ENCODE measurements at regions not wholly inside any gene's neighbourhood (a gene's known extent, or its start where the extent isn't known, plus 50 kb on each side); places are given as distances from the start of the nearest gene placed in this dataset.
"Not testable (repeated sequence)": the region's sequence is repeated elsewhere in the genome, so short reads cannot be mapped to it uniquely, and the experiment has no call there.

- no peak for DNase-seq
Measured at GRCh38 chr13:107808389-107808788, 406.9 kb downstream of the LIG4 start.

- no peak for DNase-seq
Measured at GRCh38 chr13:107807306-107808073, 407.8 kb downstream of the LIG4 start.

GRCh38 chr13:107806726-107807125 is 408.6 kb downstream of the LIG4 start:
- DNase-seq = no peak

- no peak for DNase-seq
Measured at GRCh38 chr13:107803822-107804495, 411.4 kb downstream of the LIG4 start.

- DNase-seq = no peak
Measured at GRCh38 chr13:107801621-107802020, 413.7 kb downstream of the LIG4 start.

GRCh38 chr13:107799001-107799400 is 416.3 kb downstream of the LIG4 start:
- DNase-seq = no peak

GRCh38 chr13:107790397-107790796 is 424.9 kb downstream of the LIG4 start:
- no peak for DNase-seq

GRCh38 chr13:107788464-107789165 is 426.7 kb downstream of the LIG4 start:
- no peak for DNase-seq

GRCh38 chr13:107782646-107783045 is 432.7 kb downstream of the LIG4 start:
- not testable (repeated sequence) for DNase-seq

GRCh38 chr13:107778094-107778493 is 437.2 kb downstream of the LIG4 start:
- no peak for DNase-seq

GRCh38 chr13:107770541-107770940 is 444.8 kb downstream of the LIG4 start:
- DNase-seq = no peak

- no peak for DNase-seq
Measured at GRCh38 chr13:107767119-107767518, 448.2 kb downstream of the LIG4 start.

GRCh38 chr13:107765724-107766401 is 449.5 kb downstream of the LIG4 start:
- no peak for DNase-seq

- no peak for DNase-seq
Measured at GRCh38 chr13:107764046-107764445, 451.3 kb downstream of the LIG4 start.

- DNase-seq = no peak
Measured at GRCh38 chr13:107753748-107754147, 461.6 kb downstream of the LIG4 start.

GRCh38 chr13:107753291-107753690 is 462.0 kb downstream of the LIG4 start:
- DNase-seq = no peak

- no peak for DNase-seq
Measured at GRCh38 chr13:107743983-107744382, 471.4 kb downstream of the LIG4 start.

GRCh38 chr13:107743526-107743925 is 471.8 kb downstream of the LIG4 start:
- no peak for DNase-seq

GRCh38 chr13:107743100-107743499 is 472.2 kb downstream of the LIG4 start:
- DNase-seq = no peak

- no peak for DNase-seq
Measured at GRCh38 chr13:107742544-107742943, 472.8 kb downstream of the LIG4 start.

GRCh38 chr13:107738004-107738403 is 477.3 kb downstream of the LIG4 start:
- DNase-seq = no peak

- no peak for DNase-seq
Measured at GRCh38 chr13:107736731-107737130, 478.6 kb downstream of the LIG4 start.

GRCh38 chr13:107736170-107736569 is 479.2 kb downstream of the LIG4 start:
- DNase-seq = no peak

Data from stimulated activated CD4-positive, alpha-beta T cell treated with anti-CD3 and anti-CD28 coated beads, Interleukin-4, amount 100 ng/mL, for 24 hours (primary cell).